Neural cell (in vitro differentiated cells): ENCODE measurements at regions not wholly inside any gene's neighbourhood (a gene's known extent, or its start where the extent isn't known, plus 50 kb on each side); places are given as distances from the start of the nearest gene placed in this dataset.

Source experiments
- EP300 ChIP-seq: fragments of 450-650 bp; conservative IDR thresholded peaks from 2 replicates; pipeline ENCODE4 v1.6.1; 2014; ENCODE audit warnings: antibody characterized with exemption, mild to moderate bottlenecking, moderate library complexity; ENCODE audit not compliant: poor library complexity, severe bottlenecking
- EZH2 ChIP-seq: fragments of 200-600, 300-800 bp; shearing (Covaris generic), sonication (generic); IDR thresholded peaks from 2 replicates; pipeline ENCODE4 v1.6.1; 2014; ENCODE audit warnings: antibody characterized with exemption, low read length, borderline replicate concordance, mild to moderate bottlenecking; ENCODE audit not compliant: insufficient read depth, poor library complexity, severe bottlenecking
- POLR2AphosphoS5 ChIP-seq: IDR thresholded peaks from 2 replicates; pipeline ENCODE4 v1.6.1; 2012
- REST ChIP-seq: IDR thresholded peaks from 2 replicates; pipeline ENCODE4 v1.6.1; 2012; ENCODE audit warnings: borderline replicate concordance
- TF ChIP-seq, protein P1 (sequence below): fragments of 450-650 bp; IDR thresholded peaks from 2 replicates; pipeline ENCODE4 v1.5.1; 2014; ENCODE audit warnings: antibody characterized with exemption, mild to moderate bottlenecking, moderate library complexity; ENCODE audit not compliant: poor library complexity, severe bottlenecking

GRCh38 chr3:72080800-72081199 is 295.9 kb upstream of the PROK2 start:
- TF ChIP-seq, protein P1, sequence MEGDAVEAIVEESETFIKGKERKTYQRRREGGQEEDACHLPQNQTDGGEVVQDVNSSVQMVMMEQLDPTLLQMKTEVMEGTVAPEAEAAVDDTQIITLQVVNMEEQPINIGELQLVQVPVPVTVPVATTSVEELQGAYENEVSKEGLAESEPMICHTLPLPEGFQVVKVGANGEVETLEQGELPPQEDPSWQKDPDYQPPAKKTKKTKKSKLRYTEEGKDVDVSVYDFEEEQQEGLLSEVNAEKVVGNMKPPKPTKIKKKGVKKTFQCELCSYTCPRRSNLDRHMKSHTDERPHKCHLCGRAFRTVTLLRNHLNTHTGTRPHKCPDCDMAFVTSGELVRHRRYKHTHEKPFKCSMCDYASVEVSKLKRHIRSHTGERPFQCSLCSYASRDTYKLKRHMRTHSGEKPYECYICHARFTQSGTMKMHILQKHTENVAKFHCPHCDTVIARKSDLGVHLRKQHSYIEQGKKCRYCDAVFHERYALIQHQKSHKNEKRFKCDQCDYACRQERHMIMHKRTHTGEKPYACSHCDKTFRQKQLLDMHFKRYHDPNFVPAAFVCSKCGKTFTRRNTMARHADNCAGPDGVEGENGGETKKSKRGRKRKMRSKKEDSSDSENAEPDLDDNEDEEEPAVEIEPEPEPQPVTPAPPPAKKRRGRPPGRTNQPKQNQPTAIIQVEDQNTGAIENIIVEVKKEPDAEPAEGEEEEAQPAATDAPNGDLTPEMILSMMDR = no peak
- TF ChIP-seq POLR2AphosphoS5 (no peak), EP300 (no peak), REST (no peak), EZH2 (no peak)
